Mucosa of descending colon (tissue), 3 donors: ENCODE measurements at regions not wholly inside any gene's neighbourhood (a gene's known extent, or its start where the extent isn't known, plus 50 kb on each side); places are given as distances from the start of the nearest gene placed in this dataset.
"Not testable (repeated sequence)": the region's sequence is repeated elsewhere in the genome, so short reads cannot be mapped to it uniquely, and the experiment has no call there.

Source experiments
- ATAC-seq: fragments of 200-7000 bp; cut with Tn5 transposase; one replicate; pipeline ENCODE4 v1.9.1; 2020; ENCODE audit warnings: mild to moderate bottlenecking, moderate library complexity
- DNase-seq, 3 donors: peaks; one replicate each; pipeline ENCODE4 v3.0.0-alpha.2; 2020
- H3K36me3 ChIP-seq: fragments of 200-600 bp; one replicate; pipeline ENCODE4 v1.8.0; 2021; ENCODE audit warnings: low read depth, mild to moderate bottlenecking
- H3K4me1 ChIP-seq: fragments of 200-600 bp; one replicate; pipeline ENCODE4 v1.8.0; 2021; ENCODE audit warnings: low read depth, mild to moderate bottlenecking
- H3K4me3 ChIP-seq: fragments of 200-600 bp; one replicate; pipeline ENCODE4 v1.8.0; 2021; ENCODE audit warnings: mild to moderate bottlenecking
- H3K9me3 ChIP-seq: fragments of 200-600 bp; one replicate; pipeline ENCODE4 v1.8.0; 2021; ENCODE audit warnings: mild to moderate bottlenecking
- CTCF ChIP-seq: fragments of 200-600 bp; IDR thresholded peaks from one replicate; pipeline ENCODE4 v1.8.0; 2022; ENCODE audit warnings: antibody characterized with exemption, mild to moderate bottlenecking
- intact Hi-C, 2 donors: fragments of 100-400 bp; cut with DNase I in 1 of 2; cut with micrococcal nuclease in 1 of 2; formaldehyde crosslinking; loops; one replicate each; pipeline versions ENCODE4 v1.11.0 to v1.11.1; 2022; cut with DNase I, micrococcal nuclease
- donor health status: DM: no; HTN: no; CAD: no; lungs with moderate emphysema.
- donor health status: DM: no; HTN: no; CAD: no.
- donor health status: DM: no; HTN: yes; CAD: no.

GRCh38 chr1:87981810-87982209 lies 653.1 kb downstream of the LMO4 start:
- no peak for TF ChIP-seq CTCF
- intact Hi-C loops, result no loop called here
- H3K4me1 ChIP-seq, result no peaks in the 10 kb centered on the region

GRCh38 chr1:87983841-87984240 lies 655.2 kb downstream of the LMO4 start:
- intact Hi-C loops, result no loop called here
- Histone ChIP-seq H3K36me3 (no peaks in the 10 kb centered on the region), H3K4me3 (no peak overlapping the region), H3K4me1 (no peaks in the 10 kb centered on the region), H3K9me3 (no peaks in the 10 kb centered on the region)
- no peak for TF ChIP-seq CTCF
- ATAC-seq (no peak), DNase-seq (no peak)

More at GRCh38 chr1:87981810-87982209, 653.1 kb downstream of the LMO4 start:
- no peak for ATAC-seq
- Histone ChIP-seq H3K4me3 (no peak overlapping the region), H3K36me3 (no peaks in the 10 kb centered on the region), H3K9me3 (no peaks in the 10 kb centered on the region)
- no peak for DNase-seq

GRCh38 chr1:87985071-87985470 lies 656.4 kb downstream of the LMO4 start:
- Histone ChIP-seq H3K36me3 (no peaks in the 10 kb centered on the region), H3K4me3 (no peak overlapping the region), H3K9me3 (no peaks in the 10 kb centered on the region), H3K4me1 (no peaks in the 10 kb centered on the region)
- DNase-seq (no peak), ATAC-seq (no peak)
- intact Hi-C loops, result no loop called here
- no peak for TF ChIP-seq CTCF

- DNase-seq, result no peak
- TF ChIP-seq CTCF, result no peak
Observed at GRCh38 chr1:87986130-87986866, 657.6 kb downstream of the LMO4 start.

GRCh38 chr1:87989346-87989745 lies 660.7 kb downstream of the LMO4 start:
- DNase-seq (no peak), ATAC-seq (no peak)
- Histone ChIP-seq H3K4me3 (no peak overlapping the region), H3K36me3 (no peaks in the 10 kb centered on the region), H3K4me1 (no peaks in the 10 kb centered on the region), H3K9me3 (no peaks in the 10 kb centered on the region)
- intact Hi-C loops, result no loop called here
- no peak for TF ChIP-seq CTCF

More at GRCh38 chr1:87986130-87986866, 657.6 kb downstream of the LMO4 start:
- H3K36me3 ChIP-seq, result no peaks in the 10 kb centered on the region
- no peak overlapping the region for H3K4me3 ChIP-seq
- intact Hi-C loops, result no loop called here
- no peak for ATAC-seq
- H3K9me3 ChIP-seq, result no peaks in the 10 kb centered on the region
- no peaks in the 10 kb centered on the region for H3K4me1 ChIP-seq

DNA sequence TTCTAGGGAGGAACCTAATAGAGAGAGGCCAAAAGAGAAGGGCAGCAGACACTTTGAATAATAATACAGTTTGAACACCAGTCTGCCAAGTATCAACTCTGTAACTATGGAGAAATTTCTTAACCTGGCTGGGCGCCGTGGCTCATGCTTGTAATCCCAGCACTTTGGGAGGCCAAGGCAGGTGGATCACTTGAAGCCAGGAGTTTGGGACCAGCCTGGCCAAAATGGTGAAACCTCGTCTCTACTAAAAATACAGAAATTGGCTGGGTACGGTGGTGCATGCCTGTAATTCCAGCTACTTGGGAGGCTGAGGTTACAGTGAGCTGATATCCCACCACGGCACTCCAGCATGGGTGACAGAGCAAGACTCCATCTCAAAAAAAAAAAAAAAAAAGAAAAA lies 663.9 kb downstream of the LMO4 start:
- H3K4me1 ChIP-seq, H3K36me3 ChIP-seq, DNase-seq, H3K4me3 ChIP-seq, ATAC-seq, intact Hi-C loops, H3K9me3 ChIP-seq: not testable (repeated sequence)
